ENCODE measurements at regions not wholly inside any gene's neighbourhood (a gene's known extent, or its start where the extent isn't known, plus 50 kb on each side); places are given as distances from the start of the nearest gene placed in this dataset.

DNA sequence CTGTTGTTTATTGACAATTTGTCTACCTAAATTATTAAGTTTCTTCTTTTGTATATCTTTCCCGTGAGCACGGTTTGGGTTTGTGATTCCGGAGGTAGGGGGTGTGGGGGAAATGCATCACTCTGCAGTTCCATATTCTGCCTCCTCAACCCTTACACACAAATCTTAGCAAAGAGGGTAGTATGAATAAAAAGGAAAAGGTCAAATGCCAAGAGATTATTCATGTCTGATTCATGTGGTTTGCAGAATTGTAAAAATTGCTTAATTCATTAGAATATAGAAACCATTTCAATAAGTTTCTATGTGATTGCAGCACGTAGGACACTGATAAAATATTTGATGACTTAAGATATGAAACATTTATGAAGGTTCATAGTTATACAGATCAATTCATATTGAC is 601.9 kb downstream of the SEMA5A start:
- H3K4me3 ChIP-seq (ENCODE audit: low read depth, poor library complexity, severe bottlenecking): no peak overlapping the region
- WGBS, 2 donors: 76 to 85% methylated on average over 4 of the region's 4 CpGs
- no peak for DNase-seq (ENCODE audit: low spot score in 2 of 2)
- intact Hi-C loops (cut with DNase I; ENCODE audit: low total_unique reads): no loop called here
- no peak for TF ChIP-seq POLR2A (IDR thresholded peaks at IDR 0.05)
- TF ChIP-seq, protein P1, sequence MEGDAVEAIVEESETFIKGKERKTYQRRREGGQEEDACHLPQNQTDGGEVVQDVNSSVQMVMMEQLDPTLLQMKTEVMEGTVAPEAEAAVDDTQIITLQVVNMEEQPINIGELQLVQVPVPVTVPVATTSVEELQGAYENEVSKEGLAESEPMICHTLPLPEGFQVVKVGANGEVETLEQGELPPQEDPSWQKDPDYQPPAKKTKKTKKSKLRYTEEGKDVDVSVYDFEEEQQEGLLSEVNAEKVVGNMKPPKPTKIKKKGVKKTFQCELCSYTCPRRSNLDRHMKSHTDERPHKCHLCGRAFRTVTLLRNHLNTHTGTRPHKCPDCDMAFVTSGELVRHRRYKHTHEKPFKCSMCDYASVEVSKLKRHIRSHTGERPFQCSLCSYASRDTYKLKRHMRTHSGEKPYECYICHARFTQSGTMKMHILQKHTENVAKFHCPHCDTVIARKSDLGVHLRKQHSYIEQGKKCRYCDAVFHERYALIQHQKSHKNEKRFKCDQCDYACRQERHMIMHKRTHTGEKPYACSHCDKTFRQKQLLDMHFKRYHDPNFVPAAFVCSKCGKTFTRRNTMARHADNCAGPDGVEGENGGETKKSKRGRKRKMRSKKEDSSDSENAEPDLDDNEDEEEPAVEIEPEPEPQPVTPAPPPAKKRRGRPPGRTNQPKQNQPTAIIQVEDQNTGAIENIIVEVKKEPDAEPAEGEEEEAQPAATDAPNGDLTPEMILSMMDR (IDR thresholded peaks at IDR 0.05): no peak

DNA sequence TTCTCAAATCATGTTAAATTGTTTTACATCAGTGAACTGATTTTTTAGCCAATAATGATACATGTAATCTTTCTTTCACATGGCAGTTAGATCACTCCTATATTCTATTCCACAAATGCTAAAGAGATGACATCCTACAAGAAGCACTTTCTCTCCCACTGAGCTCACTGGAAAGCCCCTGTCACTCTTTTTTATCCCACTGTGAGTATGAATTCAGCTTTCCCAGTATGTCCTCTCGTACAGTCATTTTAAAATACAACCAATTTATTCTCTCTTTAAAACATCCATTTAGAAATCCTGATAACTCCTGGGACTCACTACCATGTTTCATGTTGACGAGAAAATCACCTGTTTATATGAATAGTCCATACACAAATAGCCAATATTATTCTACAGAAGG is 599.9 kb downstream of the SEMA5A start:
- intact Hi-C loops (cut with DNase I; ENCODE audit: low total_unique reads): no loop called here
- 59 to 85% methylated on average over 2 of the region's 2 CpGs for WGBS, 2 donors
- no peak for TF ChIP-seq POLR2A (IDR thresholded peaks at IDR 0.05)
- TF ChIP-seq, protein P1 (IDR thresholded peaks at IDR 0.05): no peak
- DNase-seq (ENCODE audit: low spot score in 2 of 2): no peak
- no peak overlapping the region for H3K4me3 ChIP-seq (ENCODE audit: low read depth, poor library complexity, severe bottlenecking)

DNA sequence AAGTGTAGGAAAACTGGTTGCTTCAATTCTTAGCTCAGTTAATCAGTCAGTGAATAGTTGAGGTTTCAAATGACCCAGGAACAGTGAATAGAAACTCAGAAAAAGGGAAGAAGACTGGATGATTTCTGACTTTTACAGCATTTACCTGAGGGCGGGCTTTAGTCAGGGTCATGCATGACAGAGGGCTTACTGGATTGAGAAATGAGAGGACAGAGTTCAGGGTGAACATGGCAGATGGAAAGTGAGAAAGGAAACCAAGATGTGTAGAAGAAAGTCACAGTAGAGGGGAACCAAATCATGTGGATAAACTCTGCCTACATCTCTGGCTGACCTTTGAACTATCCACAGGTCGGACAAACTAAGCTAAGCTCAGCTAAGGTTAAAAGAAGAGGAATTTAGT is 596.0 kb downstream of the SEMA5A start:
- no peak overlapping the region for H3K4me3 ChIP-seq (ENCODE audit: low read depth, poor library complexity, severe bottlenecking)
- WGBS, 2 donors: 75 to 88% methylated on average over 2 of the region's 2 CpGs
- TF ChIP-seq, protein P1 (IDR thresholded peaks at IDR 0.05): no peak
- intact Hi-C loops (cut with DNase I; ENCODE audit: low total_unique reads): no loop called here
- DNase-seq (ENCODE audit: low spot score in 2 of 2): no peak

DNA sequence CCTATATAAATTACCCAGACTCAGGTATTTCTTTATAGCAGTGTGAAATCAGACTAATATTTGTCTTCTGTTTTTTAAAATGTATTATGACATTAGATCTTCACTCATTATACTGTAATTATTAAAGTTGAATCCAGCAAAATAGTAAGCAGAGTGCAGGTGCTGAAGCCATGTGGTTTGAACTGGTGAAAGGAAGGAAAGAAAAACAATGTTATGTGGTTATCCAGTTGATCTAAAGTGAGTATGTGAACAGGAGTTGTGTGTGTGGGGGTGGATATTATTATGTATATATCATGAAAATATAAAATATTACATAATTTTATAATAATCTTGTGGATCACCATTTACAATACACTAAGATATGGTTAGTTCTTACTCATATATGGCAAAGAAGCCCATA is 593.7 kb downstream of the SEMA5A start:
- intact Hi-C loops (cut with DNase I; ENCODE audit: low total_unique reads): no loop called here
- TF ChIP-seq, protein P1 (IDR thresholded peaks at IDR 0.05): no peak
- TF ChIP-seq POLR2A (IDR thresholded peaks at IDR 0.05): no peak
- no peak overlapping the region for H3K4me3 ChIP-seq (ENCODE audit: low read depth, poor library complexity, severe bottlenecking)
- no peak for DNase-seq (ENCODE audit: low spot score in 2 of 2)

DNA sequence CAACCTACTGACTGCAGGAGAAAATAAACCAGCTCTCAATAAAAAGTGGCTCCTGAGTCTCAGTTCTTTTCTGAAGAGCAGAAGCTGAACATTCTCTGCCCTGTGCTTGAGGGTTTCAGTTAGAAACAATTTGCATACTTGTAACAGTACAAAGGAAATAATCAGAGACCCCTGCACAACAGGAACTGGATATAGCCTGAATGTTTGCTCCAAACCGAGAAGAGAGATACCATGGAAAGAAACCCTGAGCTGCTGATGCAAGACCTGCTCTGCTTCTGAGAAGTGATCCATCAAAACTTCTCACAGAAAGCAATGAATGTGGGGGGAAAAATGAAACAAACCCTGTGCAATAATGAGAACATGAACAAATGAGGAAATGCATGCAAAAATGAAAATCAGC is 592.9 kb downstream of the SEMA5A start:
- 63 to 82% methylated on average over 1 of the region's 1 CpG for WGBS, 2 donors
- intact Hi-C loops (cut with DNase I; ENCODE audit: low total_unique reads): no loop called here
- TF ChIP-seq, protein P1 (IDR thresholded peaks at IDR 0.05): no peak
- no peak for TF ChIP-seq POLR2A (IDR thresholded peaks at IDR 0.05)
- no peak for DNase-seq (ENCODE audit: low spot score in 2 of 2)
- no peak overlapping the region for H3K4me3 ChIP-seq (ENCODE audit: low read depth, poor library complexity, severe bottlenecking)

DNA sequence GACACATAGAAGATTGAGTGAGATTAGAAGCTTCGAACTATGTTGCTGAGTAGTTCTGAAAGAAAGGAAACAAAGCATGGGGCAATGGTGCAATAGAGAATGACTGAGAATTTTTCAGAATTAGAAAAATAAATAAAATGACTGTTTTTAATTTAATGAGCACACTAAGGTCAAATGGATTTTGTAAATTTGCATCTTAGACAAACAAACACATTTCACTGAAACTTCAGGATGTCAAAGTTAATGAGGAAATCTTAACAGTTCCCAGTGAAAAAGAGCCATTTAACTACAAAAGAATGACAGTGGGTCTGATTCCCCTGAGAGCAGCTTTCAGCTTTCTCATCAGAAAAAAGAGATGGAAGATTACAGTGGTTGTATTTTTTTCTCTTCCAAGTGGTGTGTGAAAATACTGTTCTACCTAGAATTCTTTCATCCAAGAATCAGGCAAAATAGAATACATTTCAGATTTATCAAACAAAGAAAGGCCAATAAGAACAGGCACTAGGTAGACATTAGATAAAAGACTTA is 591.9 kb downstream of the SEMA5A start:
- intact Hi-C loops (cut with DNase I; ENCODE audit: low total_unique reads): no loop called here
- H3K4me3 ChIP-seq (ENCODE audit: low read depth, poor library complexity, severe bottlenecking): no peak overlapping the region
- 77 to 87% methylated on average over 1 of the region's 1 CpG for WGBS, 2 donors
- TF ChIP-seq, protein P1 (IDR thresholded peaks at IDR 0.05): no peak
- no peak for TF ChIP-seq POLR2A (IDR thresholded peaks at IDR 0.05)
- no peak for DNase-seq (ENCODE audit: low spot score in 2 of 2)

Measured in lower leg skin (tissue), 4 donors.